ENCODE measurements at regions not wholly inside any gene's neighbourhood (a gene's known extent, or its start where the extent isn't known, plus 50 kb on each side); places are given as distances from the start of the nearest gene placed in this dataset.

- no peak overlapping the region for H4K91ac ChIP-seq (ENCODE audit: insufficient read length, low read depth, low read length)
- no peaks in the 10 kb centered on the region for H3K79me2 ChIP-seq (ENCODE audit: insufficient read depth, low read length)
- no peak overlapping the region for H3K56ac ChIP-seq (ENCODE audit: insufficient read length, low read depth, low read length)
- no peaks in the 10 kb centered on the region for H3K9me3 Mint-ChIP-seq
- H2BK12ac ChIP-seq (ENCODE audit: insufficient read length, low read depth, low read length), result no peak overlapping the region
- H3K23me2 ChIP-seq (ENCODE audit: insufficient read length, low read depth, low read length, poor library complexity, severe bottlenecking), result no peaks in the 10 kb centered on the region
- H3K4me1 Mint-ChIP-seq, result no peaks in the 10 kb centered on the region
- no peak overlapping the region for H3K4ac ChIP-seq (ENCODE audit: low read depth, low read length)
- no peak overlapping the region for H2BK20ac ChIP-seq (ENCODE audit: low read depth, low read length, poor library complexity, severe bottlenecking)
- H2AK5ac ChIP-seq (ENCODE audit: insufficient read length, low read length), result no peak overlapping the region
- no peak for TF ChIP-seq CTCF (conservative IDR thresholded peaks at IDR 0.05)
- H2BK15ac ChIP-seq (ENCODE audit: low read depth, low read length), result no peak overlapping the region
- H2BK120ac ChIP-seq (ENCODE audit: low read depth, low read length, poor library complexity, severe bottlenecking), result no peak overlapping the region
- no peaks in the 10 kb centered on the region; a peak in 1 of 7 replicates for H3K36me3 Mint-ChIP-seq (ENCODE audit: insufficient read depth in 1 of 3, low read depth in 3 of 3)
- no peak overlapping the region for H3K27ac ChIP-seq (ENCODE audit: insufficient read length, low read depth, low read length)
- H3K4me1 ChIP-seq (ENCODE audit: insufficient read depth, low read length), result no peaks in the 10 kb centered on the region; the same call in 1 of the 2 replicates
- no peak overlapping the region for H3T11ph ChIP-seq (ENCODE audit: low read length)
- no CpG with 5 or more reads among the region's 2 CpGs for WGBS (ENCODE audit: extremely low coverage, insufficient read length, low lambda C conversion rate)
- H3K4me2 ChIP-seq (ENCODE audit: insufficient read depth, insufficient read length, low read length), result no peak overlapping the region
- H3K27ac Mint-ChIP-seq, result no peak overlapping the region
- no peak overlapping the region for H3K14ac ChIP-seq (ENCODE audit: insufficient read depth, low read length)
- no peak for DNase-seq
- H2BK5ac ChIP-seq (ENCODE audit: insufficient read length, low read length), result no peak overlapping the region
- no peaks in the 10 kb centered on the region for H4K20me1 ChIP-seq (ENCODE audit: control insufficient read depth, insufficient read depth, insufficient read length)
- H3K9ac ChIP-seq (ENCODE audit: extremely low read depth, insufficient read length, low read length), result no peak overlapping the region
- H4K8ac ChIP-seq (replicated peaks; ENCODE audit: insufficient read length, low read depth, low read length), result no peak overlapping the region
- no peak overlapping the region for H3K4me3 Mint-ChIP-seq
- no peak overlapping the region for H3K18ac ChIP-seq (ENCODE audit: insufficient read length, low read depth, low read length)
- no peak overlapping the region for H4K5ac ChIP-seq (ENCODE audit: insufficient read length, low read depth, low read length)
- H3K23ac ChIP-seq (ENCODE audit: insufficient read length, low read depth, low read length), result no peak overlapping the region
- no peak overlapping the region for H2AFZ ChIP-seq (ENCODE audit: low read length)
- no peaks in the 10 kb centered on the region for H3K9me3 ChIP-seq (ENCODE audit: control insufficient read depth, low read depth, low read length)
- no peaks in the 10 kb centered on the region for H3K79me1 ChIP-seq (ENCODE audit: insufficient read depth, low read depth, low read length, poor library complexity, severe bottlenecking)
- H3K27me3 ChIP-seq (ENCODE audit: insufficient read depth, low read length), result no peaks in the 10 kb centered on the region
- no peaks in the 10 kb centered on the region for H3K27me3 Mint-ChIP-seq (ENCODE audit: low read depth)
Observed at GRCh38 chr13:47268270-47268669, 371.4 kb upstream of the HTR2A start.

Measured in H9 (cell line).